K562 (cell line): ENCODE measurements at regions not wholly inside any gene's neighbourhood (a gene's known extent, or its start where the extent isn't known, plus 50 kb on each side); places are given as distances from the start of the nearest gene placed in this dataset.
A peak's percentile ranks its signal among the peaks of the same experiment; 100 is the strongest.

Source experiments
- ATAC-seq: fragments of 200-7000 bp; cut with Tn5 transposase; 3 replicates; pipeline ENCODE4 v1.9.1; 2020; ENCODE audit warnings: moderate library complexity
- BruUV-seq: library from RNA; stranded (reverse); fragments of 400-500 nt; replicated peaks from 2 replicates; lab custom pipeline; 2021; lab: Mats Ljungman, UMichigan
- CTCF ChIA-PET: fragments of 300-600 bp; formaldehyde crosslinking; extraction: SDS; loops from one replicate; lab custom pipeline; 2021; ENCODE audit warnings: low intra/inter-chr PET ratio; lab: Yijun Ruan, JAX
- POLR2A ChIA-PET: fragments of 300-600, 350-650 bp; sonication (Branson Sonifier 250); formaldehyde crosslinking; extraction: SDS; loops from one replicate; lab custom pipeline; 2021; ENCODE audit warnings: antibody characterized with exemption, inconsistent platforms; lab: Yijun Ruan, JAX
- DNase-seq, 4 experiments: peaks; one replicate each; pipeline versions ENCODE4 v3.0.0 to v3.0.0-alpha.2; 2011 to 2018; ENCODE audit warnings: low spot score in 3 of 4, mixed read lengths in 3 of 4; ENCODE audit errors: extremely low read depth in 1 of 4
- FAIRE-seq: peaks from 2 replicates; lab custom pipeline; 2011; peaks lifted over from hg19 to GRCh38; lab: Jason Lieb, UNC
- H2AFZ ChIP-seq: 2 replicates; pipeline ENCODE4 v1.6.0; 2011; ENCODE audit warnings: low read depth, low read length, control low read depth, inconsistent platforms
- H3K27ac ChIP-seq: fragments of 200-600 bp; 3 replicates; pipeline ENCODE4 v1.8.0; 2011; ENCODE audit warnings: low read depth, mild to moderate bottlenecking, control low read depth, inconsistent platforms, low read length, moderate library complexity, mixed read lengths; ENCODE audit errors: extremely low read depth
- H3K27me3 ChIP-seq, 2 experiments: fragments of 300-600 bp in 1 of 2; 2 replicates in 1 of 2; 3 replicates in 1 of 2; pipeline versions ENCODE4 v1.6.0 to v1.8.0; 2011; ENCODE audit warnings: inconsistent platforms in 2 of 2, low read length in 2 of 2, mild to moderate bottlenecking in 1 of 2, mixed read lengths in 1 of 2, moderate library complexity in 1 of 2; ENCODE audit not compliant: control insufficient read depth in 2 of 2, insufficient read depth in 2 of 2
- H3K36me3 ChIP-seq: fragments of 300-600 bp; 3 replicates; pipeline ENCODE4 v1.8.0; 2011; ENCODE audit warnings: mild to moderate bottlenecking, low read length, inconsistent platforms; ENCODE audit not compliant: control insufficient read depth, insufficient read depth
- H3K4me1 ChIP-seq, 2 experiments: fragments of 200-600 bp in 1 of 2; replicated peaks in 1 of 2; 2 replicates in 1 of 2; 3 replicates in 1 of 2; pipeline versions ENCODE4 v1.5.1 to v1.8.0; 2011; ENCODE audit warnings: inconsistent platforms in 2 of 2, low read length in 2 of 2, mild to moderate bottlenecking in 1 of 2, mixed read lengths in 1 of 2, moderate library complexity in 1 of 2; ENCODE audit not compliant: control insufficient read depth in 2 of 2, insufficient read depth in 2 of 2
- H3K4me2 ChIP-seq: 2 replicates; pipeline ENCODE4 v1.6.1; 2011; ENCODE audit warnings: low read length, control low read depth, inconsistent platforms, mixed read lengths; ENCODE audit not compliant: insufficient read depth
- H3K4me3 ChIP-seq: fragments of 200-600 bp; sonication (generic), shearing (Covaris generic); 2 replicates; pipeline ENCODE4 v1.5.1; 2016; ENCODE audit warnings: control low read depth, inconsistent platforms
- H3K79me2 ChIP-seq: fragments of 200-600 bp; 3 replicates; pipeline ENCODE4 v1.8.0; 2011; ENCODE audit warnings: low read length, inconsistent platforms; ENCODE audit not compliant: control insufficient read depth, insufficient read depth
- H3K9ac ChIP-seq, 2 experiments: 2 replicates each; pipeline versions ENCODE4 v1.6.0 to v1.6.1; 2011; ENCODE audit warnings: low read depth in 2 of 2, low read length in 2 of 2, control low read depth in 1 of 2, inconsistent platforms in 1 of 2, mild to moderate bottlenecking in 1 of 2, mixed read lengths in 1 of 2; ENCODE audit not compliant: insufficient read depth in 1 of 2
- H3K9me1 ChIP-seq: one replicate; pipeline ENCODE4 v1.6.0; 2011; ENCODE audit warnings: inconsistent platforms, mild to moderate bottlenecking, low read length, moderate library complexity; ENCODE audit not compliant: control insufficient read depth, insufficient read depth
- H3K9me3 ChIP-seq: replicated peaks from 2 replicates; pipeline ENCODE4 v1.5.1; 2011; ENCODE audit warnings: low read depth, low read length, inconsistent platforms; ENCODE audit not compliant: control insufficient read depth, insufficient read depth
- H4K20me1 ChIP-seq: replicated peaks from 2 replicates; pipeline ENCODE4 v1.6.1; 2011; ENCODE audit warnings: low read length, inconsistent platforms, mixed read lengths; ENCODE audit not compliant: control insufficient read depth, insufficient read depth
- CSDE1 ChIP-seq, 2 experiments: fragments of 450-650 bp; IDR thresholded peaks; 2 replicates each; pipeline ENCODE4 v1.6.1; 2016; ENCODE audit warnings: mild to moderate bottlenecking in 1 of 2
- EP400 ChIP-seq: fragments of 450-650 bp; IDR thresholded peaks from 2 replicates; pipeline ENCODE4 v1.6.1; 2017; ENCODE audit warnings: antibody characterized with exemption, mild to moderate bottlenecking, moderate library complexity
- GATA2 ChIP-seq: sonication (generic); formaldehyde crosslinking; IDR thresholded peaks from 2 replicates; pipeline ENCODE4 v1.4.0; 2020; ENCODE audit warnings: mild to moderate bottlenecking, missing genetic modification reagents
- GTF2F1 ChIP-seq: IDR thresholded peaks from 2 replicates; pipeline ENCODE4 v1.6.1; 2011; ENCODE audit warnings: low read depth, low read length, improper control_type of control experiment
- HDAC6 ChIP-seq: IDR thresholded peaks from 2 replicates; pipeline ENCODE4 v1.6.1; 2012; ENCODE audit warnings: low read depth, mild to moderate bottlenecking, control low read depth, inconsistent platforms, low read length, moderate library complexity
- NELFE ChIP-seq: IDR thresholded peaks from 2 replicates; pipeline ENCODE4 v1.6.1; 2011; ENCODE audit warnings: mild to moderate bottlenecking; ENCODE audit not compliant: insufficient read depth, insufficient read length
- PTTG1 ChIP-seq: fragments of 450-650 bp; IDR thresholded peaks from 2 replicates; pipeline ENCODE4 v1.6.1; 2016; ENCODE audit warnings: low read depth, mild to moderate bottlenecking, missing genetic modification characterization, missing compliant biosample characterization
- RBFOX2 ChIP-seq: fragments of 200-400 bp; formaldehyde crosslinking; IDR thresholded peaks from 2 replicates; pipeline ENCODE4 v1.6.1; 2017; ENCODE audit warnings: low read depth, mild to moderate bottlenecking, low read length, moderate library complexity
- RBM34 ChIP-seq: fragments of 200-400 bp; formaldehyde crosslinking; IDR thresholded peaks from 2 replicates; pipeline ENCODE4 v1.6.1; 2018; ENCODE audit warnings: low read length, borderline replicate concordance; ENCODE audit not compliant: insufficient read depth
- RBM39 ChIP-seq: fragments of 200-400 bp; formaldehyde crosslinking; optimal IDR thresholded peaks from 2 replicates; pipeline ENCODE3; 2018; ENCODE audit warnings: low read depth, low read length
- RFX1 ChIP-seq: fragments of 450-650 bp; IDR thresholded peaks from 2 replicates; pipeline ENCODE4 v1.6.1; 2016; ENCODE audit warnings: mild to moderate bottlenecking, moderate library complexity
- SMAD2 ChIP-seq: fragments of 150-350 bp; IDR thresholded peaks from 2 replicates; pipeline ENCODE4 v1.6.1; 2014; ENCODE audit warnings: low read depth, mild to moderate bottlenecking, low read length
- ZBED1 ChIP-seq: IDR thresholded peaks from 2 replicates; pipeline ENCODE4 v1.6.1; 2014
- ZNF589 ChIP-seq: fragments of 200-800 bp; sonication (Bioruptor generic); IDR thresholded peaks from 2 replicates; pipeline ENCODE4 v1.6.1; 2016; ENCODE audit warnings: low read depth, missing genetic modification characterization, missing compliant biosample characterization
- WGBS: fragments of 100-300 bp; shearing (Covaris generic); methylation state at CpG from one replicate; pipeline ENCODE4 v1.1.6; 2016; ENCODE audit warnings: low coverage, mixed read lengths; ENCODE audit not compliant: insufficient coverage; ENCODE audit errors: missing lambda C conversion rate; 5-methylcytosine and 5-hydroxymethylcytosine counted together
- in situ Hi-C: fragments of 300-500 bp; cut with MboI; formaldehyde crosslinking; loops from 4 replicates; pipeline ENCODE4 v1.15.0; 2018; ENCODE audit warnings: inconsistent platforms, mixed read lengths
- intact Hi-C: fragments of 100-400 bp; cut with micrococcal nuclease; formaldehyde crosslinking; loops from 2 replicates; pipeline ENCODE4 v1.14.2; 2022
- TF ChIP-seq, protein P1 (sequence below), 3 experiments: IDR thresholded peaks in 2 of 3; conservative IDR thresholded peaks in 1 of 3; 2 replicates each; pipeline ENCODE4 v1.5.1; 2011 to 2012; ENCODE audit warnings: low read length in 3 of 3, mild to moderate bottlenecking in 3 of 3, control low read depth in 2 of 3, improper control_type of control experiment in 1 of 3, inconsistent platforms in 1 of 3, low read depth in 1 of 3, mixed read lengths in 1 of 3, moderate library complexity in 1 of 3; ENCODE audit not compliant: insufficient read depth in 2 of 3
- TF ChIP-seq, protein P2 (sequence below): fragments of 250-450 bp; sonication (Bioruptor Pico); IDR thresholded peaks from 2 replicates; pipeline ENCODE4 v1.8.0; 2021; ENCODE audit warnings: moderate library complexity, mild to moderate bottlenecking, inconsistent platforms

DNA sequence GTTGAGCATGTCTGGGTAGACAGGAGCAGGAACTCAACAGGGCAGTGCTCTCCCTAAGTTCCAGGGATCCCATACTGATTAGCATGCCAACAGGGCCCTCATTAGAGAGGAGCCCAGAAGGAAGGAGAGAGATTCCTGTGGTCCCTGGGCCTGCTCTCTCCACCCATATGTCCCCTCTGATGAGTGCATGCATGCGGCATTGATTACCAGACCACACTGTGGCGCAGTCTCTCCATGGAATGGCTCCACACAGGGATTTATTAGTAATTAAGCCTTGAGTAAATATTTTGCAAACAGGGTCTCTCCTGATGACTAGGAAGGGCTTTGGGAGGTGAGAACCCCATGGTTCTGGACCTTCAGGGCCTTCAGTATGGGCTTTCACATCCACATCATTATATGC, 60.0 kb upstream of the ST8SIA2 start:
- Histone ChIP-seq H3K4me1 (no peaks in the 10 kb centered on the region), H2AFZ (no peak overlapping the region), H3K79me2 (no peaks in the 10 kb centered on the region), H3K9ac (no peak overlapping the region), H3K4me2 (no peak overlapping the region), H3K36me3 (no peaks in the 10 kb centered on the region), H3K4me3 (no peak overlapping the region), H3K27ac (no peak overlapping the region), H3K27me3 (no peaks in the 10 kb centered on the region), H3K9me1 (no peaks in the 10 kb centered on the region), H3K9me3 (no peaks in the 10 kb centered on the region; the same call in 1 of the 2 replicates), H4K20me1 (no peaks in the 10 kb centered on the region)
- no peak for TF ChIP-seq RBM39
- TF ChIP-seq, protein P1, sequence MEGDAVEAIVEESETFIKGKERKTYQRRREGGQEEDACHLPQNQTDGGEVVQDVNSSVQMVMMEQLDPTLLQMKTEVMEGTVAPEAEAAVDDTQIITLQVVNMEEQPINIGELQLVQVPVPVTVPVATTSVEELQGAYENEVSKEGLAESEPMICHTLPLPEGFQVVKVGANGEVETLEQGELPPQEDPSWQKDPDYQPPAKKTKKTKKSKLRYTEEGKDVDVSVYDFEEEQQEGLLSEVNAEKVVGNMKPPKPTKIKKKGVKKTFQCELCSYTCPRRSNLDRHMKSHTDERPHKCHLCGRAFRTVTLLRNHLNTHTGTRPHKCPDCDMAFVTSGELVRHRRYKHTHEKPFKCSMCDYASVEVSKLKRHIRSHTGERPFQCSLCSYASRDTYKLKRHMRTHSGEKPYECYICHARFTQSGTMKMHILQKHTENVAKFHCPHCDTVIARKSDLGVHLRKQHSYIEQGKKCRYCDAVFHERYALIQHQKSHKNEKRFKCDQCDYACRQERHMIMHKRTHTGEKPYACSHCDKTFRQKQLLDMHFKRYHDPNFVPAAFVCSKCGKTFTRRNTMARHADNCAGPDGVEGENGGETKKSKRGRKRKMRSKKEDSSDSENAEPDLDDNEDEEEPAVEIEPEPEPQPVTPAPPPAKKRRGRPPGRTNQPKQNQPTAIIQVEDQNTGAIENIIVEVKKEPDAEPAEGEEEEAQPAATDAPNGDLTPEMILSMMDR (IDR thresholded peaks at IDR 0.05 in 2 of 3, conservative IDR thresholded peaks at IDR 0.05 in 1 of 3; ENCODE audit: insufficient read depth in 2 of 3, low read depth in 1 of 3, low read length in 3 of 3), result 0 out of 6 replicates have a peak, but pooled peaks of 1 of the 3 experiments have one; percentile 1
- ATAC-seq, result no peak
- 15% methylated on average over 2 of the region's 2 CpGs for whole genome bisulfite sequencing
- FAIRE-seq, result no peak
- intact Hi-C loops, result no loop called here
- POLR2A ChIA-PET, result no interaction called here
- in situ Hi-C loops, result no loop called here
- no TSS peak for BruUV-seq
- CTCF ChIA-PET, result no interaction called here
- no peak for DNase-seq

DNA sequence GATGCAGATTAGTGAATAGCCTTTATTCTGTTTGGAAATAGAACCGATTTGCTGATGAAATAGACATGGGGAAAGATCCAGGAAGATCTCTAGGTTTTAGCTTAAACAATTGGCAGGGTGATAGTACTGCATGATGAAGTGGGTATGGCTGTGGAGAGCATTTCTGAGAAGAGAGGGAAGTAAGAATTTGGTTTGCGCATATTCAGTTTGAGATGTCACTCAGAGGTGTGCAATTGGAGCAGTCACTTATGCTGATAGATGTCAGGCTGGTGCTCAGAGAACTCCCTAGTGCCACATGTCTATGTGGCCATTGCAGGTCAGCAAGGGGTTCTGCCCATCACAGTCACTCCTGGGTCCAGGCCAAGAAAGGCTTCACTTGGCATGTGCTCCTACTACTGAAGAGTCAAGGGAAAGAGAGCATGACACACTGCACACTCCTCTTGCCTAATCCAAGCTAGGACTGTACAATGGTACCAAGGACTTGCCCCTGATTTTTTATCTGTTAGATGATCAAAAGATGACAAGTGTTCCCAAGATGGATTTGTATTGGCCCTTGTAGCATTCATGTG, 57.2 kb upstream of the ST8SIA2 start:
- Histone ChIP-seq H3K9me3 (no peaks in the 10 kb centered on the region; the same call in 1 of the 2 replicates), H3K4me3 (no peak overlapping the region), H3K4me1 (no peaks in the 10 kb centered on the region), H3K79me2 (no peaks in the 10 kb centered on the region), H3K9ac (no peak overlapping the region), H3K4me2 (no peak overlapping the region), H3K27me3 (peaks cover 0 to 7% of the 10 kb centered on the region in 2 experiments; a peak in 2 of 5 replicates), H3K36me3 (no peaks in the 10 kb centered on the region), H3K9me1 (no peaks in the 10 kb centered on the region), H4K20me1 (no peaks in the 10 kb centered on the region), H3K27ac (no peak overlapping the region), H2AFZ (no peak overlapping the region)
- FAIRE-seq (no peak), ATAC-seq (no peak), DNase-seq (no peak)
- CTCF ChIA-PET, result no interaction called here
- BruUV-seq, result no TSS peak
- POLR2A ChIA-PET, result no interaction called here
- whole genome bisulfite sequencing, result 0% methylated on average over 2 of the region's 2 CpGs
- intact Hi-C loops (no loop called here), in situ Hi-C loops (no loop called here)
- TF ChIP-seq RBM34 (no peak), GATA2 (CRISPR knock-in tag) (no peak), RFX1 (no peak), EP400 (no peak), SMAD2 (no peak), HDAC6 (no peak), NELFE (no peak), CSDE1 (IDR thresholded peaks at IDR 0.05) (no peak), PTTG1 (tag) (no peak), GTF2F1 (no peak), ZBED1 (no peak), RBFOX2 (no peak), ZNF589 (no peak)
- TF ChIP-seq, protein P2, sequence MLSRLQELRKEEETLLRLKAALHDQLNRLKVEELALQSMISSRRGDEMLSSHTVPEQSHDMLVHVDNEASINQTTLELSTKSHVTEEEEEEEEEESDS (CRISPR knock-in tag), result no peak
